RWPE2 (cell line): ENCODE measurements at regions not wholly inside any gene's neighbourhood (a gene's known extent, or its start where the extent isn't known, plus 50 kb on each side); places are given as distances from the start of the nearest gene placed in this dataset.

ENCODE experiments used
- ATAC-seq: fragments of 200-7000 bp; cut with Tn5 transposase; 3 replicates; pipeline ENCODE4 v1.9.1; 2021; ENCODE audit warnings: low read depth
- DNase-seq: peaks from one replicate; pipeline ENCODE4 v3.0.0-alpha.2; 2020; ENCODE audit warnings: low spot score
- H3K27ac ChIP-seq: fragments of 450-650 bp; 2 replicates; pipeline ENCODE4 v1.5.1; 2017; ENCODE audit warnings: mild to moderate bottlenecking; ENCODE audit not compliant: poor library complexity, severe bottlenecking
- H3K27me3 ChIP-seq: fragments of 250-450 bp; sonication (Bioruptor Pico); 2 replicates; pipeline ENCODE4 v1.5.1; 2021; ENCODE audit warnings: mild to moderate bottlenecking, moderate library complexity; ENCODE audit not compliant: insufficient read depth, poor library complexity, severe bottlenecking
- H3K36me3 ChIP-seq: fragments of 250-450 bp; sonication (Bioruptor Pico); 2 replicates; pipeline ENCODE4 v1.5.1; 2020; ENCODE audit warnings: low read depth, mild to moderate bottlenecking, moderate library complexity
- H3K4me1 ChIP-seq: fragments of 250-450 bp; sonication (Bioruptor Pico); 2 replicates; pipeline ENCODE4 v1.5.1; 2021; ENCODE audit warnings: mild to moderate bottlenecking, moderate library complexity; ENCODE audit not compliant: insufficient read depth, poor library complexity, severe bottlenecking
- H3K4me3 ChIP-seq: fragments of 250-450 bp; sonication (Bioruptor Pico); 2 replicates; pipeline ENCODE4 v1.5.1; 2021; ENCODE audit warnings: mild to moderate bottlenecking, moderate library complexity; ENCODE audit not compliant: severe bottlenecking
- H3K9me3 ChIP-seq: fragments of 250-450 bp; sonication (Bioruptor Pico); 2 replicates; pipeline ENCODE4 v1.5.1; 2021; ENCODE audit warnings: mild to moderate bottlenecking, moderate library complexity; ENCODE audit not compliant: severe bottlenecking
- CTCF ChIP-seq: fragments of 450-650 bp; IDR thresholded peaks from one replicate; pipeline ENCODE4 v1.5.1; 2017; ENCODE audit warnings: mild to moderate bottlenecking, moderate library complexity; ENCODE audit not compliant: poor library complexity, severe bottlenecking

GRCh38 chr21:28253961-28254360, 738.7 kb downstream of the LTN1 start:
- no peak for ATAC-seq
- no peak for DNase-seq
- no peak overlapping the region for H3K27ac ChIP-seq
- TF ChIP-seq CTCF = no peak
- no peaks in the 10 kb centered on the region for H3K36me3 ChIP-seq
- H3K4me1 ChIP-seq = peaks cover 8% of the 10 kb centered on the region
- H3K4me3 ChIP-seq = no peak overlapping the region
- H3K9me3 ChIP-seq = no peaks in the 10 kb centered on the region
- H3K27me3 ChIP-seq = no peaks in the 10 kb centered on the region

DNA sequence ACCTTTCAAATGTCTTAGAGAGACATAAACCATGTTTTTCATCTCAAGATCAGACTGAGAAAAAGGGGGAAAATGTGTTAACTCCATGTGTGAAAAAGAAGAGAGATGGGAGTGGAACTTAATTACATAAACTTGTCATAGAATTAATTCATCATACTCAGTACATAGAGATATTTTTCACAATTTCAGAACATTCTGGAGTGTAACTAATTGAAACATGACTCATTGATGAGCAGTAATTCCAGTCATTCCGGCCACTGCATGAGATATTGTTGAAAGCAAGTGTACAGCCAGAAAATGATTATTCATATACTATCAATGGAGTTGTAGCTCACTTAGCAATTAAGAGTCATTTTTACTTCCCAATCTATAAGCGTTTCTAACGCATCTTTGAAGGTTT, 739.3 kb downstream of the LTN1 start:
- TF ChIP-seq CTCF = no peak
- DNase-seq = no peak
- no peak overlapping the region for H3K4me3 ChIP-seq
- H3K27ac ChIP-seq = no peak overlapping the region
- no peaks in the 10 kb centered on the region for H3K36me3 ChIP-seq
- no peaks in the 10 kb centered on the region for H3K9me3 ChIP-seq
- H3K27me3 ChIP-seq = no peaks in the 10 kb centered on the region
- peak; percentile 79 for ATAC-seq
- H3K4me1 ChIP-seq = peaks cover 8% of the 10 kb centered on the region

GRCh38 chr21:28252928-28253327, 739.7 kb downstream of the LTN1 start:
- Histone ChIP-seq H3K4me3 (no peak overlapping the region), H3K27me3 (no peaks in the 10 kb centered on the region), H3K4me1 (peaks cover 8% of the 10 kb centered on the region), H3K36me3 (no peaks in the 10 kb centered on the region), H3K27ac (no peak overlapping the region), H3K9me3 (no peaks in the 10 kb centered on the region)
- ATAC-seq (no peak), DNase-seq (no peak)
- no peak for TF ChIP-seq CTCF

GRCh38 chr21:28250946-28251345, 741.7 kb downstream of the LTN1 start:
- Histone ChIP-seq H3K9me3 (no peaks in the 10 kb centered on the region), H3K36me3 (no peaks in the 10 kb centered on the region), H3K4me1 (peaks cover 8% of the 10 kb centered on the region), H3K27me3 (no peaks in the 10 kb centered on the region), H3K27ac (no peak overlapping the region), H3K4me3 (no peak overlapping the region)
- TF ChIP-seq CTCF = no peak
- ATAC-seq = no peak
- no peak for DNase-seq

- no peaks in the 10 kb centered on the region for H3K4me1 ChIP-seq
- ATAC-seq (no peak), DNase-seq (no peak)
- no peak overlapping the region for H3K27ac ChIP-seq
- no peaks in the 10 kb centered on the region for H3K27me3 ChIP-seq
- H3K36me3 ChIP-seq = no peaks in the 10 kb centered on the region
- TF ChIP-seq CTCF = no peak
- no peaks in the 10 kb centered on the region for H3K9me3 ChIP-seq
- no peak overlapping the region for H3K4me3 ChIP-seq
Measured at GRCh38 chr21:28247454-28248020, 745.1 kb downstream of the LTN1 start.
